ENCODE measurements at regions not wholly inside any gene's neighbourhood (a gene's known extent, or its start where the extent isn't known, plus 50 kb on each side); places are given as distances from the start of the nearest gene placed in this dataset.
"Not testable (repeated sequence)": the region's sequence is repeated elsewhere in the genome, so short reads cannot be mapped to it uniquely, and the experiment has no call there.

DNA sequence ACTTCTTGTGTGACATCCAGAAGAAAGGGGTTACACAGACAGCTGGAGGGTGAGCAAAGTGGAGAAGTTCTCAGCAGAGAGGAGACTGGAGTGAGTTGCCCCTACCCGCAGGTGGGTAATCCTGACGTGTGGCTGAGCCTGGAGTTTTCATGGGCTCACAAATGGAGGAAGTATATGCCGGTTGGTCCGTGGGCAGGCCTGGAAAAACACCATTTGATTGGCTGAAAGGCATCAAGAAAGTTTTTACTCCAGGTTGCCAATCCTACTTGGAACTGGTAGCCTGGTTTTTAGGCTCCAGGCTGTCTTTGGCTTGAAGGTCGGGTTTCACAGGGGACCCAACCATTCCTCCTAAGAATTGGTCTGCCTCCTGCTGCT is 1177.4 kb upstream of the LRRTM1 start:
- DNase-seq (ENCODE audit: low spot score in 2 of 2) (no peak), FAIRE-seq (no peak)

DNA sequence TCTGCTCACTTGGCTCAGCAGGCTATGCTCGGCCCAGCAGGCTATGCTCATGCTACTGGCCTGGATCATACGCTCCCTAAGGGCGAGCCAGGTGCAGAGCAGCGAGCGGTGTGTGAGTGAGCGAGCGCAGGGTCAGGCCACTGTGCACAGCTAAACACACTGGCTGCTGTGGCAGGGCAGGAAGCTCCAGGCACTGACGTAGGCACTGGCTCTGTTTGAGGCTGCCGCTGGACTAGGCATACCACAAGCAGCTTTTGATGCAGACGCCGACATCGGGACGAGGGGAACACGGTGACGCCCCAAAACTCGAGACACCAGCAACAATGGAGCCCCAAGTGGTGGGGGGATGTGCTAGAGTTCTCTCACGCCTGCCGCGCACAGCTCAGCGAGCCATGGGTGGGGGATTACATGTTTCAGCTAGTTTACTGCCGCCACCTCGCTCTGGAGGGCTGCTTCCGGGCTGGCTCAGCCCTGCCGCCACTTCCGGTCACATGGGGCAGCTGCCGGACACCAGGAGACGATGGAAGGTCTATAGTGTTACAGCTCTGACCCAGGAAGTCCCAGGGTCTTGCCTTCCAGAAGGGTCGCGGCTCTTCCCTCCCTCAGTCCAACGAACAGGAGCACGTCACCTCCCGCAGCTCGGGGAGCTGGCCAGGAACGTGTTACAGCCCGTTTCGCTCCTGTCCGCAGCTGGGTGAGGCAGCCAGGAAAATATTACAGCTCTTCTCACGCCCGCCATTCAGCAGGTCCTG is 1176.9 kb upstream of the LRRTM1 start:
- FAIRE-seq: no peak
- no peak for DNase-seq (ENCODE audit: low spot score in 2 of 2)

DNA sequence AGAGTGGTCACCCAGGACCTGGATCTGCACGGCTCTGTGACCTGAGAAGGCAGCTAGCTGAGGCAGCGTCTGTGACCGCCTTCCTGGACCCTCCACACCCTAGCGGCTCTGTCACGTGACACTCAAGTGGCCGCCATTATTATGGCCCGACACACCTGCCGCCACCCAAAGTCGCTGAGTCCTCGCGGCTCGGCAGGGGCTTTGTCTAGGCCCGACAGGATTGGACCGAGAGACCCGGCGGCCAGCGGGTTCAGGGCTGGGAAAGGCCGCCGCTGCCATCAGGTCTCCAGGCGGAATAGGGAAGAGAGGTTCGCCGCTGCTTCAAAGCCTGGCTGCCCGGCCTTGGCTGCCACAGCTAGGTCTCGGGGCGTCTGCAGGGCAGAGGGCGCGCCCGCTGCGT is 1162.5 kb upstream of the LRRTM1 start:
- FAIRE-seq (no peak), DNase-seq (ENCODE audit: low spot score in 2 of 2) (no peak)

DNA sequence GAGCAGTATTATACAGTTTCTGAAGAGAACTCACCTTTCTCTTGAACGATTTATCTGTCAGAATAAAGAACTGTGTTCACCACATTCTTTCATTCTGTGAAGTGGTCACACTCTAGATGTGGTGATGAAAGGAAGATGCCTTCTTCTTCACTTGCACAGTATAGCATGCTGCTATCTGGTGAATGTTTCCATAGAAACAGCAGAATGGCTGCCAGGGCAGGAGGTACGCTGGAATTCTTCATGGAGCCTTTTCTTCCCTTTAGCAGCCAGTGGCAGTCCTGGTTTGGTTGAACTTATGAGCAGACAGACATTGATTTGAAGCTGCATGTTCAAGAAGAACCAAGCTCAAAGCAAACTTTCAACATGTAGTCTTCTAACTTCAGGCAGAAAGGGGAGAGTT is 1157.9 kb upstream of the LRRTM1 start:
- DNase-seq (ENCODE audit: low spot score in 2 of 2): no peak
- no peak for FAIRE-seq

DNA sequence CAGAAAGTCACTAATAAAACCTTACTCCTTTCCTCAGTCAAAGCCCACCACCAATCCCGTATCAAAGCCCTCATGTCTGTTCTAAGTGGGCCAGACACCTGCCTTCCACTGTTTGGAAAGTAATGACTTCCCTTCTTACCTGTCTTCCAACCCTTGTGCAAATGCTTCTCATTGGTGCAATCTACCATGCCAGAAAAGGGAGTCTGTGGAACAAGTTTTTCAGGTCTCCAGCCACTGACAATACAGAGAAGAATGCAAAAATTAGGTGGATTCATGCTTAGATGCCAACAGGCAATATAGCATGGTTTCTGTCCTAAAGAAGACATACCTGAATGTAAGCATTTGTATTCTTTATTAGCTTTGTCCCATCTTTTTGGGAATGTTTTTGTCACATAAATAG is 1140.6 kb upstream of the LRRTM1 start:
- DNase-seq (ENCODE audit: low spot score in 2 of 2): no peak
- no peak for FAIRE-seq

DNA sequence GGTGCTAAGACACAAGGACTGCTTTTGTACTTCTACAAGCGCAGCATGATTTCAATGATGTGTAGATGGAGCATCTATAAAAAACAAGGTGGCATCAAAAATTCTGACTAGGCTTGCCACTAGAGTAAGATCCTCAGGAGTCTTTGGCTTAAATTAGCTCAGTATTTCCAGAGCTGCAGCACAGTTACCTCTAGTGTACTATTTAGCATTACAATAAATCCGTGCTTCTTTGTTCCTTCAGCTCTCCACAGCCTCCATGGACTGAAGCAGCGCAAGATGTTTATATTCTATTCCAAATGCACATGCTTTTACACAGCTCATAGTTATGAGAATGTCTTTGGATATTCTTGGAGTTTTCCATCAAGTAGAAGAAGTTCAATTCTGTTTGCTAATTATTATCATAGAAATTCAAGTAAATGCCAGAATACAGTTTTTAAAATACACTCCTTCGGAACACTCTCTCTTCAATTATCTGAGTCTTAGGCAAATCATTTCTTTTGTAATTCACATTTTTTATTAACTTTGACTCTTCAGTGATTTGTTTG is 1133.0 kb upstream of the LRRTM1 start:
- FAIRE-seq: no peak
- no peak for DNase-seq (ENCODE audit: low spot score in 2 of 2)

- FAIRE-seq: no peak
Measured at GRCh38 chr2:81436256-81436655, 1131.7 kb upstream of the LRRTM1 start.

DNA sequence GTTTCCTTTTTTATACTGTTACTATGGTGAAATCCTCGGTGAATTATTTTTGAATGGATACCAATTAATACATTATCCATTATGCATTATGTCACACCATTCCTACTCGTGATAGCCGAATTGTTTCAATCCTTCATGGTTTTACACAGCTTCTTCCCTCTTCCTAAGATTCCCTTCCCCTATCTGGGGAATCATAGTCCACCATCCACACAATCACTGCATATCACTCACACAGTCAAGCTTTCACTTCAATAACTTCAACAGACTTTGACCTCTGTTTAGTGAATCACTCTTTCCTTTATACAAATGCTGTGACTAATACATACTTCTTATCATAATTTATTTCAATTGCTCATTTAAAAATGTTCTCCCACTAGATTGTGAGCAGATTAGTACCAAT is 1108.1 kb upstream of the LRRTM1 start:
- FAIRE-seq: no peak

More at GRCh38 chr2:81436256-81436655, 1131.7 kb upstream of the LRRTM1 start:
- no peak for DNase-seq (ENCODE audit: low spot score in 2 of 2)

GRCh38 chr2:81403508-81403907 is 1099.0 kb upstream of the LRRTM1 start:
- FAIRE-seq (no peak), DNase-seq (ENCODE audit: low spot score in 2 of 2) (no peak)

More for the DNA sequence above, 1108.1 kb upstream of the LRRTM1 start:
- DNase-seq (ENCODE audit: low spot score in 2 of 2): no peak

- DNase-seq (ENCODE audit: low spot score in 2 of 2) (no peak), FAIRE-seq (no peak)
Measured at GRCh38 chr2:81396417-81397019, 1092.0 kb upstream of the LRRTM1 start.

- FAIRE-seq (no peak), DNase-seq (ENCODE audit: low spot score in 2 of 2) (no peak)
Measured at GRCh38 chr2:81395746-81396145, 1091.2 kb upstream of the LRRTM1 start.

DNA sequence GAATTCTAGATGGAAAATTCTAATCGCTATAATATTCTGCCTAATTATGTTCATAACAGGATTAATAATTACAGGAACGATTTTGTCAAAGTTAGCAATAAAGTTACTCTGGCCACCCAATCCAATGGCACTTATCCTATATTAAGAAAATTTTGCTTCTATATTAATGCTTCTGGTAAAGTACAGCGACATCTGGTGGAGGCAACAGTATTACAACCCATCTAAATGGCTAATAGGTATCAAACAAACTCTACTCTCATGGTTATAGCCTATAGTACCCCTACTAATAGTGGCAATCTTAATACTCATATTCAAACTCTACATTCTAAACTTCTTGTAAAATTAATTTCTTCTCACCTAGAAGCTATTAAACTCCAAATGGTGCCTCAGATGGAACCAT is 1084.7 kb upstream of the LRRTM1 start:
- FAIRE-seq (no peak), DNase-seq (ENCODE audit: low spot score in 2 of 2) (no peak)

GRCh38 chr2:81363800-81364199 is 1059.2 kb upstream of the LRRTM1 start:
- no peak for DNase-seq (ENCODE audit: low spot score in 2 of 2)
- no peak for FAIRE-seq

- not testable (repeated sequence) for FAIRE-seq
Measured at GRCh38 chr2:81362468-81362867, 1057.9 kb upstream of the LRRTM1 start.

GRCh38 chr2:81355436-81355835 is 1050.9 kb upstream of the LRRTM1 start:
- DNase-seq (ENCODE audit: low spot score in 2 of 2) (no peak), FAIRE-seq (no peak)

More at GRCh38 chr2:81362468-81362867, 1057.9 kb upstream of the LRRTM1 start:
- DNase-seq (ENCODE audit: low spot score in 2 of 2): not testable (repeated sequence)

GRCh38 chr2:81334046-81334445 is 1029.5 kb upstream of the LRRTM1 start:
- FAIRE-seq: no peak
- DNase-seq (ENCODE audit: low spot score in 2 of 2): no peak

DNA sequence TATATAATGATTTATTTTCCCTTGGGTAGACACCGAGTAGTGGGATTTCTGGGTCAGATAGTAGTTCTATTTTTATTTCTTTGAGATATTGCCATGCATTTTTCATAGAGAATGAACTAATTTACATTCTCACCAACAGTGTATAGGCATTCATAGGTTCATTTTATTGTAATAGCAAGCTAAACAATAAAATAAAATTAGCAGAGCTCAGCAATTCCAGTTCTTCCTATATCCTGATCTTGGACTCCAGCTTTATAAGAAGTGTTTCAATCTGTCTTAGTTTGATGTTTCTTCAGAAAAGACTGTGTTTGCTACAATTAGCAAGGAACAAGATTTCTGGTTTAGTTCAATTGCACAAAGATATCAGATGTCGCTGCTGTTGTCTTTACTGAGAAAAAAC is 1024.4 kb upstream of the LRRTM1 start:
- DNase-seq (ENCODE audit: low spot score in 2 of 2) (no peak), FAIRE-seq (no peak)

- FAIRE-seq: no peak
Measured at GRCh38 chr2:81327911-81328310, 1023.4 kb upstream of the LRRTM1 start.

DNA sequence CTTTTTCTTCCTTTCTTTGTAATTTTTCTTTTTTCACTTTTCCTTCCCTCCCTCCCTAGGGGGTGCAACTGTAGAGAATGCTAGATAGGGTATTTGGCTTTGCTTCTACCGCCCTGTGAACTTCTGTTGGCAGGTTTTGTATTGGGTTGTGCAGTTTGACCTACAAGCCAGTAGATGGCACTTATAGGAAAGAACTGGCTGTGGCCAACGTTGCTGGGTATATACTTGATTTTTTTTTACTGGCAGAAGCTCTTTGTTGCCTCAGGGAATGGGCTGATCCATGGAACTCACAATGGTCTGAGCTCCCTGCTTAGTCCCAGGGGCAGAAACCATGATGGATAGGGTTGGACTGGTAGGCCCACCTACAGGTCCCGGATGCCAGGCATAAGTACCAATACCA is 1019.5 kb upstream of the LRRTM1 start:
- DNase-seq (ENCODE audit: low spot score in 2 of 2) (no peak), FAIRE-seq (no peak)

More at GRCh38 chr2:81327911-81328310, 1023.4 kb upstream of the LRRTM1 start:
- DNase-seq (ENCODE audit: low spot score in 2 of 2): no peak

GRCh38 chr2:81304154-81304830 is 999.7 kb upstream of the LRRTM1 start:
- DNase-seq (ENCODE audit: low spot score in 2 of 2) (no peak), FAIRE-seq (no peak)

DNA sequence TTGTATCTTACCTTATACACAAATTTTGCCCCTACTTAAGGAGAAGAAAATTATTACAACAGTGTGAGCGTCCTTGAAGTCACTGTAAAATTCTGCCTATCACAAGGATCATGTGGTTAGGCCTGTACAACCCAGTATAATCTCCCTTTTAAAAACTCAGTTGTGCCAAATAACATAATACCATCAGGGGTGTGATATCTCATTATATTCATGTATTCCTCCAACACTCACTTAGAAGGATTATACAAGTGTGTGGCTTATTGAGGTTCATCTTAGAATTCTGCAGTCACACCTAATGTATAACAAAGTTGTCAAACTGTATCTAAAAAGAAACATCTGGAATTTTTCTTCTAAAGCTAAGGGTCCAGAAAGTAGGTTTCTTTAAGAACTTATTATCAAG is 998.8 kb upstream of the LRRTM1 start:
- DNase-seq (ENCODE audit: low spot score in 2 of 2) (no peak), FAIRE-seq (no peak)

Measured in frontal cortex (tissue), 3 donors.